ENCODE measurements at regions not wholly inside any gene's neighbourhood (a gene's known extent, or its start where the extent isn't known, plus 50 kb on each side); places are given as distances from the start of the nearest gene placed in this dataset.

- Histone ChIP-seq H3K4me1 (no peaks in the 10 kb centered on the region), H3K27me3 (no peaks in the 10 kb centered on the region), H3K27ac (no peak overlapping the region), H3K36me3 (no peaks in the 10 kb centered on the region), H3K4me3 (no peak overlapping the region), H3K9me3 (no peaks in the 10 kb centered on the region)
- DNase-seq: no peak
- intact Hi-C loops (cut with DNase I): no loop called here
- ATAC-seq: no peak
- 82 to 97% (median 95%) methylated on average over 1 of the region's 1 CpG for WGBS, 4 donors
- TF ChIP-seq CTCF (IDR thresholded peaks at IDR 0.05) (no peak), POLR2A (IDR thresholded peaks at IDR 0.05) (no peak)
Observed at GRCh38 chr5:82476155-82476554, 198.0 kb upstream of the RPS23 start.

- H3K9me3 ChIP-seq: no peaks in the 10 kb centered on the region
- no peak overlapping the region for H3K27ac ChIP-seq
- TF ChIP-seq POLR2A (IDR thresholded peaks at IDR 0.05): no peak
- TF ChIP-seq CTCF (IDR thresholded peaks at IDR 0.05): no peak
Observed at GRCh38 chr5:82473262-82473661, 195.1 kb upstream of the RPS23 start.

GRCh38 chr5:82470185-82470994 is 192.2 kb upstream of the RPS23 start:
- no peaks in the 10 kb centered on the region for H3K36me3 ChIP-seq
- no peaks in the 10 kb centered on the region for H3K27me3 ChIP-seq
- H3K9me3 ChIP-seq: no peaks in the 10 kb centered on the region
- TF ChIP-seq POLR2A (IDR thresholded peaks at IDR 0.05): no peak
- no peak for TF ChIP-seq CTCF (IDR thresholded peaks at IDR 0.05)
- ATAC-seq (no peak), DNase-seq (no peak)
- H3K4me1 ChIP-seq: peaks cover 0 to 3% (median 0%) of the 10 kb centered on the region in 12 donors
- no peak overlapping the region for H3K27ac ChIP-seq
- WGBS, 4 donors: 53 to 59% (median 57%) methylated on average over 6 of the region's 6 CpGs
- intact Hi-C loops (cut with DNase I): no loop called here
- no peak overlapping the region for H3K4me3 ChIP-seq

More at GRCh38 chr5:82473262-82473661, 195.1 kb upstream of the RPS23 start:
- intact Hi-C loops (cut with DNase I): no loop called here
- Histone ChIP-seq H3K4me1 (no peaks in the 10 kb centered on the region), H3K27me3 (no peaks in the 10 kb centered on the region), H3K4me3 (no peak overlapping the region), H3K36me3 (no peaks in the 10 kb centered on the region)
- DNase-seq: no peak
- no peak for ATAC-seq

GRCh38 chr5:82466986-82467561 is 188.9 kb upstream of the RPS23 start:
- TF ChIP-seq POLR2A (IDR thresholded peaks at IDR 0.05): no peak
- TF ChIP-seq CTCF (IDR thresholded peaks at IDR 0.05): peak in 5 of 12 donors; percentile 9 to 51 (median 36)
- Histone ChIP-seq H3K4me3 (peak overlapping the region in 8 of 12 donors; percentile 1 to 42 (median 20)), H3K27me3 (no peaks in the 10 kb centered on the region), H3K27ac (peak overlapping the region in 6 of 12 donors; percentile 17 to 61 (median 52)), H3K9me3 (peaks cover 0 to 10% (median 6%) of the 10 kb centered on the region in 12 donors), H3K4me1 (peaks cover 0 to 3% (median 0%) of the 10 kb centered on the region in 12 donors), H3K36me3 (no peaks in the 10 kb centered on the region)
- 67 to 82% (median 79%) methylated on average over 6 of the region's 6 CpGs for WGBS, 4 donors
- ATAC-seq (peak in 1 of 4 donors; percentile 59), DNase-seq (peak in 1 of 5 donors; percentile 35)
- intact Hi-C loops (cut with DNase I): no loop called here
